ENCODE measurements at regions not wholly inside any gene's neighbourhood (a gene's known extent, or its start where the extent isn't known, plus 50 kb on each side); places are given as distances from the start of the nearest gene placed in this dataset.

- TF ChIP-seq, protein P1, sequence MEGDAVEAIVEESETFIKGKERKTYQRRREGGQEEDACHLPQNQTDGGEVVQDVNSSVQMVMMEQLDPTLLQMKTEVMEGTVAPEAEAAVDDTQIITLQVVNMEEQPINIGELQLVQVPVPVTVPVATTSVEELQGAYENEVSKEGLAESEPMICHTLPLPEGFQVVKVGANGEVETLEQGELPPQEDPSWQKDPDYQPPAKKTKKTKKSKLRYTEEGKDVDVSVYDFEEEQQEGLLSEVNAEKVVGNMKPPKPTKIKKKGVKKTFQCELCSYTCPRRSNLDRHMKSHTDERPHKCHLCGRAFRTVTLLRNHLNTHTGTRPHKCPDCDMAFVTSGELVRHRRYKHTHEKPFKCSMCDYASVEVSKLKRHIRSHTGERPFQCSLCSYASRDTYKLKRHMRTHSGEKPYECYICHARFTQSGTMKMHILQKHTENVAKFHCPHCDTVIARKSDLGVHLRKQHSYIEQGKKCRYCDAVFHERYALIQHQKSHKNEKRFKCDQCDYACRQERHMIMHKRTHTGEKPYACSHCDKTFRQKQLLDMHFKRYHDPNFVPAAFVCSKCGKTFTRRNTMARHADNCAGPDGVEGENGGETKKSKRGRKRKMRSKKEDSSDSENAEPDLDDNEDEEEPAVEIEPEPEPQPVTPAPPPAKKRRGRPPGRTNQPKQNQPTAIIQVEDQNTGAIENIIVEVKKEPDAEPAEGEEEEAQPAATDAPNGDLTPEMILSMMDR (IDR thresholded peaks at IDR 0.05), result 0 out of 2 replicates have a peak, but pooled peaks have one; percentile 8
- no peak for TF ChIP-seq GABPA (IDR thresholded peaks at IDR 0.05; ENCODE audit: low read depth)
- TF ChIP-seq POLR2AphosphoS5 (IDR thresholded peaks at IDR 0.05; ENCODE audit: low read depth, low read length), result no peak
- no peak for TF ChIP-seq RFX5 (IDR thresholded peaks at IDR 0.05; ENCODE audit: low read length)
- TF ChIP-seq SIN3A (IDR thresholded peaks at IDR 0.05; ENCODE audit: borderline replicate concordance, low read depth, low read length), result no peak
- TF ChIP-seq PBX3 (IDR thresholded peaks at IDR 0.05), result no peak
- no peak for TF ChIP-seq USF1 (IDR thresholded peaks at IDR 0.05; ENCODE audit: borderline replicate concordance, low read depth)
Measured at GRCh38 chr7:41010418-41010817, 692.5 kb downstream of the INHBA start.

Measured in SK-N-SH (cell line).